SH-SY5Y (cell line): ENCODE measurements at regions not wholly inside any gene's neighbourhood (a gene's known extent, or its start where the extent isn't known, plus 50 kb on each side); places are given as distances from the start of the nearest gene placed in this dataset.

Experiments
- GATA2 ChIP-seq: IDR thresholded peaks from 2 replicates; pipeline ENCODE4 v1.6.1; 2011; ENCODE audit warnings: mild to moderate bottlenecking, low read depth, low read length
- GATA3 ChIP-seq: IDR thresholded peaks from 2 replicates; pipeline ENCODE4 v1.6.1; 2011; ENCODE audit warnings: low read depth, mild to moderate bottlenecking, low read length, moderate library complexity

DNA sequence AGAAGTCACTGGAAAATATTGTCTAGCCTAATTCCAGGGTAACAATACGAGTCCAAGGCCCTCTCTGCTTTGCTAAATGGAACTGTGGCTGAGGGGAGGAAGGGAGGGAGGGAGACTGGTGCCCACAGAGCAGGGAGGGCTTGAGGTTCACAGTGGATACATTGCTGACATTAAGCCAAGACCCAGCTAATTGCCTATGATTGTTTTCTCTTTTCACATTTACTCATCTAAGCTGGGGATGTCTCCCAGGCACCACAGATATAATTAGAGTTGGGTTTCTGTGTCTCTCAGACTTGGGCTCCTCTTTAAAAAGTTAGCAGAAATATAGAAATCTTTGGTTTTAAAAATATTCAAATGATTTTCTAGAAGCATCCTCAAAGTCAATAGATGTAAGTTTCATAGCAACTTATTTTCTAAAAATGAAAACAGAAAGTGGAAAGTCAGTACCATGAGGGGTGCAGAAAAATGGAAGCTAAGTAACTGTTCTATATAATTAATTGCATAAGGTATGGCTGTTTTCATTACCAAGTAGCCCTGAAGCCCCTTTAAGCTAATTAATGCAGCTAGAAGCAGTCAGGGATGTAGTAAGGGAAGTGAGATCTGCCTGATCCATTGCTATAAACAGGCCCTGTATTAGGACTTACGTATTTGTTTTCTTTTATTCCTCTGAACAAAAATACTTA, 259.8 kb downstream of the NDUFS4 start:
- no peak for TF ChIP-seq GATA3
- TF ChIP-seq GATA2 = no peak
